ACHN (cell line): ENCODE measurements at regions not wholly inside any gene's neighbourhood (a gene's known extent, or its start where the extent isn't known, plus 50 kb on each side); places are given as distances from the start of the nearest gene placed in this dataset.
"Not testable (repeated sequence)": the region's sequence is repeated elsewhere in the genome, so short reads cannot be mapped to it uniquely, and the experiment has no call there.

ENCODE experiments used
- DNase-seq: peaks from one replicate; pipeline ENCODE4 v3.0.0-alpha.2; 2015
- in situ Hi-C: cut with HindIII; loops from 2 replicates; pipeline ENCODE4 v1.10.0; 2017; ENCODE audit warnings: low sequenced_read_pairs, low pct_ligation_motif_present, low pct_unique_long_range_greater_than_20kb

DNA sequence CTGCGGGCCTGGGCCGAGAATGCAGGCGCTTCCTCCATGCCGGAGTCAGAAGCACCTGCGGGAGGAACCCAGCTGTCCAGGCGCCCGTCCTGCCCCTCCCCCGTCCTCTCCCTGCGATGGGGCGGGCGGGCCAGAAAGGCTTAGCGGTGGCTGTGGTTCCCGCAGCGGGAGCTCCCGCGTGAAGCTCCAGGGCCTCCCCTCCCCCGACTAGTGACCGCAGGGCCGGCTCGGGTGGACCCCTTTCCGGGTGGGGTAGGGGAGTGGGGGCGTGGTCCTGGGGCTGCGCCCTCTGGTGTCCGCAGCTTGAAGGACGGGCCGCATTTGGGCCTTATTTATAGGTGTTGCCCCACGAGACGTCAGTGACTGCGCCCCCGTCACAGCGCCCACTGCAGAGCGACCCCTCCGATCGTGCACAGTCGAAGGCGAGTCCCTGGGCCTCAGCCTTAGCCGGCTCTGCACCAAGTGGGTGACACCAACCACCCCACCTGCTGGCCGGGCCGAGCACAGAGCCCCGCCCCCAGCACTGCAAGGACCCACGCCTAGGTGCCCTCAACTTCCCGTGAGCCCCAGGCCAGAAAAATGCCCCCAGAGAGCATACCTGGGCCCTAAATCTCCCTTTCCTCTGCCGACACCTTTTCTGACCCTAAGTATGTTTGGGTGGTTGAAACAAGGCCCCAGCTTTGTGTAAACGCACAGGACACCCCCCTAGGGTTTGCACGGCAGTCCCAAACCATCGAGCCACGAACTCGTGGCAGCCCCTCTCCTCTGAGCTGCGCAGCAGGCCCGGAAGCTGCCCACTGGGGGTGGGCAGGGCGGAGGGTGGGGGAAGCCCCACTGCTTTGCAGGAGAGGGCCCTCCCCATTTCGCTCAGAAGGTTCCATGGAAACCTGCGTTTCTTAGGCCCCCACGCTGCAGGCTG lies 252.4 kb downstream of the ANKRD30B start:
- in situ Hi-C loops, DNase-seq: not testable (repeated sequence)

DNA sequence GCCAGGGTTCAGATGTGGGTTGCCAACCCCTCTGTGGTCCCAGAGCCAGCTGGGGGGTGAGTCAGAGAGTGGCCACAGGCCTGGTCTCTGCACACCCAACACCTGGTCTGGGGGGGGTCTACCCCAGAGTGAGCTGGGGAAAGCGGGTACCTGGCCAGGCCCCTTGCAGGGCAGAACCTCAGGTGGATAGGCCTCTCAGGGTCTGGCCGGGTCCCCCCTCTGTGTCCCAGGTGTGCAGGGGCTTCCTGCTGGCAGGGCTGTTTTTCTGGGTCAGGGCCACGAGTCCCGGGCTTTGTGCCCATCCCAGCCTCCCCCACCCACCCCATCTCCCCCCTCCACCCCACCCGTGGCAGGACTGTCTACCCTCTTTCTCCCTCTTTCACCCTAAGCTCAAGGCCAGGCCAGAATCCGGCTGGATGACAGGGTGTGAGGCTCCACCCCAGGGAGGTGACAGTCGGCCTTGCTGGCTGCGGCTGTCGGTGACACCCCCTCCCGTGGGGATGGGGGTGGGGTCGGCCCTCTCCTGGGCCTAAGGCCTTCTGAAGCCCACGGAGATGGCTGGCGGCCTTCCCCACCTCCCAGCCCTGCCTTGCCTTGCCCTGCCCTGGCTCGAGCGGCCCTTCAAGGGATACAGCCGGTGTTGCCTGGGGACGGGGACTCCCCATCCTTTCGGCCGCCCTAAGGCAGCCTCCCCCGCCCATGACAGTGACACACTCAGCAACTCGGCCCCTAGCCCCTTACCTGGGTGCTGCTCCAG lies 253.2 kb downstream of the ANKRD30B start:
- in situ Hi-C loops, DNase-seq: not testable (repeated sequence)

DNA sequence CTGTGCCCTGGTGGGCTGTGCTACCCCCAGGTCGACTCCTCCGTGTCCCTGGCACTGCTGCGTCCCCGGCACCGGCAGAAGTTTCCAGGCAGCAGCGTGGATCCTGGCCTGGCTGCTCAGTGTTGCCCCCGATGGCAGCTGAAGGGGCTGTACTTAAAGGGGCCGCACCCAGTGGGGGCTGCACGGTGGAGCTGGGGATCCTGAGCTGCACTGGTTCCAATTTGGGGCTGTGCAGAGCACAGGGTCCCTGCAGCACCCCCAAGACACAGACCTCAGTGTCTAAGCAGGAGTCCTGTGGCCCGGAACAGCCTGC lies 253.8 kb downstream of the ANKRD30B start:
- in situ Hi-C loops, DNase-seq: not testable (repeated sequence)

DNA sequence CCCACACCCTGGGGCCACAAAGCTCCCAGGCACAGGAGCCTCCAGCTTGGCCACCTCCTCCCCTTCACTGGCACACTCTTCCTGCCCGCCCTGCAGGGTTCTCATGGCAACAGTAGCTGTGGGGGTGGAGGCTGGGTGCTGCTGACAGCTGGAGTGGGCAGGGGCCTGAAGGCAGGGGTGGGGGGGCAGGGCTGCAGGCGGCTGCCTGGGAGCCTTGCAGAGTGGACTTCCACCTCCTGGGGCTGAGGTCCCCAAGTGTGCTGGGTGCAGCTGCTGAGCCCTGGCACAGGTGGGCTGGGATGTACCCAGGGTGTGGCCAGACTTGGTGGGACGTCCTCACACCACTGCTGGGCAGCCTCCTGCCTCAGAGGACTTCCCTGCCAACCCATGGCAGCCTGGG lies 254.8 kb downstream of the ANKRD30B start:
- DNase-seq, in situ Hi-C loops: not testable (repeated sequence)

DNA sequence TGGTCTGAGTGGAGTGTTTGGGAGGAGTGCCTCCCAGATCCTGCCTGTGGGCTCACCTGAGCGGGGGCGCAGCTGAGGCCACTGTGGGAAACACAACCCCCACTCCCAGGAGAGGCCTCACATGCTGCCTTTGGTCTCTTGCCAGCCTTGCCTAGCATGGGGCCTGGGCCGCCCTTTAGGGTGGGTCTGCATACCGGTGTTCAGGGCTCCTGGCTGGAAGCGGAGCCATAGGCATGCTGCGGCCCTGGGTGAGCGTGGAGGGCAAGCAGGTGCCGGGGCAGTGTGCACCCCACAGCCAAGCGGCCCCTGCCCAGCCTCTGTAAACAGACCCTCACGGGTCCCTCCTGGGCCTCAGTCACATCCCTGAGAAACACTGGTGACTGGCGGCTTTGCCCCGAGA lies 255.3 kb downstream of the ANKRD30B start:
- in situ Hi-C loops, DNase-seq: not testable (repeated sequence)

DNA sequence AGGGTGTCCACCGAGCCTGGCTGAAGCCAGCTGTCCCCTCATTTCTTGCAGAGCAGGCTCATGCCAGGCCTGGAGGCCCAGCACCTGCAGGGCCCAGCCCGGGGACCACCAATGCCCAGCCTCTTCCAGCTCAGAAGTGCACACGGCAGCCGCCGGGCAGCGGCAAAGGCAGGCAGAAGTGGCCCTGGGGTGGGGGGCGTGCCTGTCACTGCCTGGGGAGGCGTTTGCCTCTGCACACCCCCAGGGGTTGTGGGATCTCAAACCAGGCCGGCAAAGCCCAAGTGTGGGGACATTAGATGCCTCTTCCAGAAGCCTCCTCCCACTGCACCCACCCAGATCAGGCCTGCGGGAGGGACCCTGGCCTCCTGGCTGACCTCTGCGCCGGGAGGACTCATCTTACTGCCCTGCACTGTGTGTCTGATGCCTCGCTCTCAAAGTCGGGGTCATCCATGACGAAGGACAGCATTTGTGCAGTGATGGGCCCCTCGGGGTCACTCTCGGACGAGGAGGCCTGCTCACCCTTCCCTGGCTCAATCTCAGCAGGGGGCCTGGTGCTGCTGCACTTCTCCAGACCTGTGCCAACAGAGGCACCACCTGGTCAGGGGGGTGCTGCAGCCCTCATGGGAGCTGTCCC lies 255.8 kb downstream of the ANKRD30B start:
- in situ Hi-C loops = not testable (repeated sequence)

DNA sequence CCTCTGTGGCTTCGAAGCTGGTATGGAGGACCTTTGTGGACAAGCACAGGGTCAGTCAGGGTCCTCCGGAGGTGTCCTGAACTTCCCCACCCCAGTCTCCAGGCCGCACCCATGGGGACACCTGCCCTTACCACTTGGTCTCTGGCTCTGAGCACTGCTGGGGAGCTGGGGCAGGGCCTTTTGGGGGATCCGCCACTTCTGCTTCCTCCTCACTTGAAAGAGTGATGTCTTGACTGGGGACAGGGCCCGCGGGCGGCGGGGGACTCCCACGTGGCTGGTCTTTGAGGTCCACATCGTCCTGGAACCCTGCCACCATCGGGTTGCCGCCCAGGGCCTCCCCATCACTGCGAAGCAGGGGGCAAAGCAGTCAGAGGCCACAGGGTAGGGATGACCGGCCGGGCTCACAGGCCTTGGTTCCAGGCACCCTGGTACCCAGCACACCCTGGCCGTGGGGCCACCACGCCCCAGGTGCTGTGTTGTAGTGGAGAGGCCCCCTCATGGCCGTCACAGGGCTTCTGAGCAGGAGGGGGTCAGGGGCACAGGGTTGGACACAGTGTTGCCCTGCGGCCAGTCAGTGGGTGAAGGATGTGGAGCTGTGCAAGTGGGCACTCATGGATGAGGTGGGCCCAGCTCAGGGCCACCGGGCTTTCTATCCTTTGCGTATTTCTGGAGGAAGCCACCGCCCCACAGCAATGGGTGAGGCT lies 256.4 kb downstream of the ANKRD30B start:
- in situ Hi-C loops, DNase-seq: not testable (repeated sequence)

More for the DNA sequence above, 255.8 kb downstream of the ANKRD30B start:
- DNase-seq = not testable (repeated sequence)

DNA sequence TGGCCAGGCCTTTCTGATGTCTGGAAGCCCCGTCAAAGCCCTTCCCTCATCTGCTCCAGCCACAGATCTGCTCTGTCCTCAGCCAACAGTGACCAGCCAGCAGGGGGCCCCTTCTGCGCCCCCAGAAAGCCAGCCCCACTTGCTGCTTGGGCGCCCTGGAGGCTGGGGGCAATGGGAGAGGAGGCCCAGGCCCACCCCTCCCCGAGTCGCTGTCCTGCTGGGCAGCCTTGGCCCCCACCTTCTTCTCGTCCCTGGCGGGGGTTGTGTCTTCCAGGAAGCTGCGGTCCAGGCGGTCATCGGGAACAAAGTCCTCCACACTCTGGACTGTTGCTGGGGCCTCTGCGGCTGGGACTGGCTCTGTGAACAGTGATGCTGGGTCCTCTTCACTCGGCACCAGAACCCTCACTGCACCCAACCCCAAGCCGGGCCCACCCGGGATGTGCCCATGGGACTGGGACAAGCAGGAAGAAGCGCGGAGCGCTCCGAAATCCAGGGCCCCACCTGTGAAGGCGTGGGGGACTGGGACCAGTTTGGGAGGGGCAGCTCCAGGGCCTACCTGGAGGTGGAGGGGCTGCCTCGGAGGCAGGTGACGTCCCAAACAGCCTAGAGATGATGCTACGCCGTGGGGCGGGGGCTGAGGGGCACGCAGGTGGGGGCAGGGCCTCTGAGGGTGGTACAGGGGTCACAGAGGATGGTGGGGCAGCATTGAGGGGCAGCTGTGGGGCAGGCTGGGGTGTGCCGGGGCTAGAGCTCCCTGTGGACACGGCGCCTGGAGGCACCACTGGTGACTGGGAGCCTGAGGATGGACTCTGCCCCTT lies 257.6 kb downstream of the ANKRD30B start:
- no peak for DNase-seq
- in situ Hi-C loops = no loop called here

DNA sequence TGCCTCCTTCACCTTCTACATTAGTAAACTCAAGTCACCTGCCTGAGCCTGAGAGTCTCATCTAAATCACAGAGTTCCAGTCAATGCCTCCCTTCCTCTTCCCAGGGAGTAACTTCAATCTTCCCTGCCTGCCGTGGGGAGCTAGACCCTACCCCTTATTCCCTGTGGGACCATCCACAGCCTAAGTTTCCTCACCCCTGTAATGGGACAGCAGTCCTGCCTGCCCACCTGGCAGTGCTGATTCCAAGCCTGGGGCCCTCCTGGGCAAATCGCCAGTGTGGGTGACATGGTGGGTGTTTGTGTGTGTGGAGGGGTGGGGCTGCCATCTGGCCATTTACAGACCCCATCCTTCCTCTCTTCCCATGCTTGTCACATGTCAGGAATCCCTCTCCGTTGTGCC lies 258.6 kb downstream of the ANKRD30B start:
- in situ Hi-C loops, DNase-seq: not testable (repeated sequence)

DNA sequence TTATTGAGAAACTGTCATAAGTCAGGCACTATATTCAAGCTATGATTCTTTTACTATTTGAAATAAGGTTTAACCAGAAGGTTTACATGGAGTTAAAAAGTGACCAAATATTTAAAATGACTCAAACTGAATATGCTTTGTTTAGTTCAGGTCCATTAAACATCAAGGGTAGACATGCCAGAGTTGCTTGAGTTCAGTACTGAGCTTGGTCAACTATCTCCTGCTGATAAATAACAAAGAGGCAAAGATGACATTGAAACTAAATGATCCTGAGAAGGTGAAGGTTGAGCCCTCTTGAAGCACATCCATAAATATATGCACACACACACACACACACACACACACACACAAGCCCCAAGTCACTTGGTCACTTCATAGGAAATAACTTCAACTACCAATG lies 278.1 kb downstream of the ANKRD30B start:
- DNase-seq, in situ Hi-C loops: not testable (repeated sequence)

DNA sequence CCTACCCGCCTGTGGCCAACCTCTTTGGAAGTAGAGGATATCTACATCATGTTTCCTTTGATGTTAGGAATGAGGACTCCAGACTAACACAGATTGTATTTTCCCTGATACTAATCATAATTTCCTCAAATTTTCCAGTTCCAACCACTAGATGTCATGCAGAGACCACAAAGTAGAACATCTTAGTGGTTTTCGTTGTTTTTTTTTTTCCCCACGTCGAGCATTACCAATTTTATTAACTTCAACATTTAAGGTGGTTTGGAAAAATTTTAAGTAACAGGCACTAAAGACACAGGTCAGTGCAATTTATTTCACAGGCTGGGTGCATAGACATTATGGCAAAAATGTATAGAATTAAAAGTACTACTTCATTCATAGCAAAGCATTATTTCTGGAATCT lies 280.1 kb downstream of the ANKRD30B start:
- DNase-seq, in situ Hi-C loops: not testable (repeated sequence)

DNA sequence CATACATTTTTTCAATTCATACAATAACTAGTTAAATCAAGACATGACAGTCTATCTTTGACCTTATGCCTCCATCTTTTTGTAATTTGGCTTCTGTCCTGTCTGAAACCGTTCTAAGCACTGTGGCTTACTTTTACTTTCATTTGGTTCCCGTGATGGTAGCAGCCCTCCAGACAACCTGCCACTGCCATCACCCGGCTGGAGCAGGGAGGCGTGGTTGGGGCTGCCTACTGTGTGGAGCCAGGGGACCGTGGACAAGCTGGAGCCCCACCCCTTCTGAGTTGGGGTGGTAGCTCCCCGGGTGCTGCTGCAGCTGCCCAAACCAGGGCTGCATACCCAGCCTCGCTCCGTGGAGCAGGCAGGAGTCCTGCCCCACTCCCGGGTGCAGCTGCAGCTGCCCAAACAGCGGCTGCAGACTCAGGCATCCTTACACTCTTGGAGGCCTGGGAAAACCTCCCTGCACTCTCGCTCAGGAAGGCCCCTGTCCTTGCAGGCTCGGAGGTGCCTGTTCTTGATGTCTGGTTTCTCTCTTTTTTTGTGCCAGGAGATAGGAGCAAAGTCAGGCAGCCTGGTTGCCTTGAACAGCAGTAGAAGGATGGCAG lies 312.4 kb downstream of the ANKRD30B start:
- DNase-seq, in situ Hi-C loops: not testable (repeated sequence)

DNA sequence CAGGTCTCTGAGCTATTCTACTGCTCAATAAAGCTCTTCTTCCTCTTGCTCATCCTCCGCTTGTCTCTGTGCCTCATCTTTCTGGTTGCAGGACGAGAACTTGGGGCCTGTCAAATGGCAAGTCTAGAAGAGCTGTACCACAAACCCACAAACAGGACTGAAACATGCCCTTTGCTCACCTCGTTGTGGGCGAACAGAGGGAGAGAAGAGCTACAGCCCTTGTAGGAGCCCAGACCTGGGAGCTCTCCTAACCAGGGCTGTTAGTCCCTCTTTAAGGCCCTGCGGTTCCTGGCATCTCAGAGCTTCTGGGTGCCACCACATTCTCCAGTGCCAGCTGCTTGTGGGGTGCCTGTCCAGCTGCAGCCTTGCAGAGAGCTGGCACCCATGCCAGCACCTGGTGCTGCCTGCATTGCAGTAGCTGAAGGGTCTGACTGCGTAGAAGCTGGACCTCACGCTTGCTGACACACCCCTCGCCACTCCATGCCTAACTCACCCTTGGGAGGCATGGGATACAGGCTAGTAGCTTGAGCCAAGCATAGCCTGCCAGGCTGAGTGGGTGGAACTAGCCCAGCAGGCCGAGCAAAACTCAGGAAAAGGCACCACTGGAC lies 313.4 kb downstream of the ANKRD30B start:
- in situ Hi-C loops, DNase-seq: not testable (repeated sequence)

DNA sequence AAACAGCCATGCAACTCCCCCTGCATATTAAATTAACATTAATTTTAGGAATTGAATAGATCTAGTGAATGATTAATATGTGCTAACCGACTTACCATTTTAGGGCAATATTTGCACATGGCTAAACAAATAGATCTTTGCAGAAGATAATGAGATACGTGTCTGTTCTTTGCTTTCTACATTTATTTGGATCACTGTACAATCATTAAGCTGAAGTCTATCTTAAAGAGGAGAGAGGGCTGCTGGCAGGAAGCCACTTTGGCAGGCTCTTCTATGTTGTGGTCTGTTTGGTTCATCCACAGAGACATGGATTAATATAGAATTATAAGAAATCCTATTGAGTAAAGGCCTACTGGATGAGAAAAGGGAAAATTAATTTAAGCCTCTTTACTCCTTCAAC lies 318.5 kb downstream of the ANKRD30B start:
- in situ Hi-C loops, DNase-seq: not testable (repeated sequence)

DNA sequence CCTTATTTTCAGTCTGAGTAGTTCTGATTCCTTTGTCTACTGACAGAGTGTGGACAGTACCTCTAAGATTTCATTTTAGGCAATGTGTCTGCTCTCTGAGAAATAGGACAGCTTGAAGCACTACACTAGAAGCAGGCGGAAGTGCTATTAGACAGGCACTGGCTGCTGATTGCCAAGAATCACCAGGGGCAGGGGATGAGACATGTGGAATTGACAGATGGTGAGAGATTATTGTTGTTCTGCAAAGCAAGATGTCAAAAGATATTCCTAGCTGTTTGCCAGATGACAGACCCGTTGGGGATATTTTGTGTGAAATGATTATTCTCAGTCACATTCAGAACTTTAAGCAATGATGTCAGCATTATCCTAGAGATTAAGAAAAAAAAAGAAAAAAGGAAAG lies 323.3 kb downstream of the ANKRD30B start:
- in situ Hi-C loops, DNase-seq: not testable (repeated sequence)
